ENCODE measurements at regions not wholly inside any gene's neighbourhood (a gene's known extent, or its start where the extent isn't known, plus 50 kb on each side); places are given as distances from the start of the nearest gene placed in this dataset.
"Not testable (repeated sequence)": the region's sequence is repeated elsewhere in the genome, so short reads cannot be mapped to it uniquely, and the experiment has no call there.

- Histone ChIP-seq H3K9ac (ENCODE audit: low read depth, low read length) (no peak overlapping the region), H3K4me1 (ENCODE audit: control insufficient read depth, insufficient read depth, low read length) (no peaks in the 10 kb centered on the region), H3K27me3 (ENCODE audit: control insufficient read depth, insufficient read depth, low read length) (peaks cover 10% of the 10 kb centered on the region), H3K4me2 (ENCODE audit: low read length) (no peak overlapping the region), H3K36me3 (ENCODE audit: insufficient read depth, low read length) (no peaks in the 10 kb centered on the region), H3K4me3 (ENCODE audit: low read length) (no peak overlapping the region), H3K9me3 (replicated peaks; ENCODE audit: low read length) (no peaks in the 10 kb centered on the region)
Observed at GRCh38 chr2:131584380-131584779, 56.7 kb downstream of the CCDC74A start.

GRCh38 chr2:131584940-131585339, 57.3 kb downstream of the CCDC74A start:
- Histone ChIP-seq H3K4me2 (ENCODE audit: low read length) (no peak overlapping the region), H3K27me3 (ENCODE audit: control insufficient read depth, insufficient read depth, low read length) (peaks cover 7% of the 10 kb centered on the region), H3K9ac (ENCODE audit: low read depth, low read length) (no peak overlapping the region), H3K4me3 (ENCODE audit: low read length) (no peak overlapping the region), H3K4me1 (ENCODE audit: control insufficient read depth, insufficient read depth, low read length) (no peaks in the 10 kb centered on the region), H3K9me3 (replicated peaks; ENCODE audit: low read length) (no peaks in the 10 kb centered on the region), H3K36me3 (ENCODE audit: insufficient read depth, low read length) (no peaks in the 10 kb centered on the region)

GRCh38 chr2:131588152-131588873, 60.6 kb downstream of the CCDC74A start:
- Histone ChIP-seq H3K27me3 (ENCODE audit: control insufficient read depth, insufficient read depth, low read length) (no peaks in the 10 kb centered on the region), H3K4me2 (ENCODE audit: low read length) (no peak overlapping the region), H3K4me1 (ENCODE audit: control insufficient read depth, insufficient read depth, low read length) (no peaks in the 10 kb centered on the region), H3K36me3 (ENCODE audit: insufficient read depth, low read length) (no peaks in the 10 kb centered on the region), H3K9me3 (replicated peaks; ENCODE audit: low read length) (no peaks in the 10 kb centered on the region), H3K4me3 (ENCODE audit: low read length) (no peak overlapping the region), H3K9ac (ENCODE audit: low read depth, low read length) (no peak overlapping the region)

- H3K9ac ChIP-seq (ENCODE audit: low read depth, low read length); H3K9me3 ChIP-seq (replicated peaks; ENCODE audit: low read length); H3K27me3 ChIP-seq (ENCODE audit: control insufficient read depth, insufficient read depth, low read length); H3K4me2 ChIP-seq (ENCODE audit: low read length); H3K4me1 ChIP-seq (ENCODE audit: control insufficient read depth, insufficient read depth, low read length); H3K4me3 ChIP-seq (ENCODE audit: low read length); H3K36me3 ChIP-seq (ENCODE audit: insufficient read depth, low read length): not testable (repeated sequence)
Observed at GRCh38 chr2:131589126-131589525, 61.4 kb downstream of the CCDC74A start.

- Histone ChIP-seq H3K36me3 (ENCODE audit: insufficient read depth, low read length) (no peaks in the 10 kb centered on the region), H3K9me3 (replicated peaks; ENCODE audit: low read length) (no peaks in the 10 kb centered on the region), H3K27me3 (ENCODE audit: control insufficient read depth, insufficient read depth, low read length) (no peaks in the 10 kb centered on the region), H3K9ac (ENCODE audit: low read depth, low read length) (no peak overlapping the region), H3K4me2 (ENCODE audit: low read length) (no peak overlapping the region), H3K4me3 (ENCODE audit: low read length) (no peak overlapping the region), H3K4me1 (ENCODE audit: control insufficient read depth, insufficient read depth, low read length) (no peaks in the 10 kb centered on the region)
Observed at GRCh38 chr2:131590366-131590765, 62.7 kb downstream of the CCDC74A start.

- H3K4me1 ChIP-seq (ENCODE audit: control insufficient read depth, insufficient read depth, low read length) = no peaks in the 10 kb centered on the region
- H3K9me3 ChIP-seq (replicated peaks; ENCODE audit: low read length) = no peaks in the 10 kb centered on the region
- H3K27me3 ChIP-seq (ENCODE audit: control insufficient read depth, insufficient read depth, low read length) = no peaks in the 10 kb centered on the region
- no peak overlapping the region for H3K9ac ChIP-seq (ENCODE audit: low read depth, low read length)
- H3K36me3 ChIP-seq (ENCODE audit: insufficient read depth, low read length) = no peaks in the 10 kb centered on the region
- H3K4me2 ChIP-seq (ENCODE audit: low read length) = no peak overlapping the region
- H3K4me3 ChIP-seq (ENCODE audit: low read length) = no peak overlapping the region
Observed at GRCh38 chr2:131590896-131591295, 63.2 kb downstream of the CCDC74A start.

GRCh38 chr2:131596561-131596960, 68.9 kb downstream of the CCDC74A start:
- H3K9ac ChIP-seq (ENCODE audit: low read depth, low read length); H3K27me3 ChIP-seq (ENCODE audit: control insufficient read depth, insufficient read depth, low read length); H3K9me3 ChIP-seq (replicated peaks; ENCODE audit: low read length); H3K4me3 ChIP-seq (ENCODE audit: low read length); H3K4me2 ChIP-seq (ENCODE audit: low read length); H3K4me1 ChIP-seq (ENCODE audit: control insufficient read depth, insufficient read depth, low read length); H3K36me3 ChIP-seq (ENCODE audit: insufficient read depth, low read length): not testable (repeated sequence)

GRCh38 chr2:131602444-131602843, 74.8 kb downstream of the CCDC74A start:
- H3K4me2 ChIP-seq (ENCODE audit: low read length); H3K4me1 ChIP-seq (ENCODE audit: control insufficient read depth, insufficient read depth, low read length); H3K9ac ChIP-seq (ENCODE audit: low read depth, low read length); H3K9me3 ChIP-seq (replicated peaks; ENCODE audit: low read length); H3K4me3 ChIP-seq (ENCODE audit: low read length); H3K36me3 ChIP-seq (ENCODE audit: insufficient read depth, low read length); H3K27me3 ChIP-seq (ENCODE audit: control insufficient read depth, insufficient read depth, low read length): not testable (repeated sequence)

- not testable (repeated sequence) for H3K4me2 ChIP-seq (ENCODE audit: low read length); H3K9ac ChIP-seq (ENCODE audit: low read depth, low read length); H3K36me3 ChIP-seq (ENCODE audit: insufficient read depth, low read length); H3K9me3 ChIP-seq (replicated peaks; ENCODE audit: low read length); H3K4me3 ChIP-seq (ENCODE audit: low read length); H3K27me3 ChIP-seq (ENCODE audit: control insufficient read depth, insufficient read depth, low read length); H3K4me1 ChIP-seq (ENCODE audit: control insufficient read depth, insufficient read depth, low read length)
Observed at GRCh38 chr2:131604652-131605051, 77.0 kb downstream of the CCDC74A start.

GRCh38 chr2:131606366-131606765, 78.7 kb downstream of the CCDC74A start:
- H3K36me3 ChIP-seq (ENCODE audit: insufficient read depth, low read length); H3K4me3 ChIP-seq (ENCODE audit: low read length); H3K9me3 ChIP-seq (replicated peaks; ENCODE audit: low read length); H3K9ac ChIP-seq (ENCODE audit: low read depth, low read length); H3K27me3 ChIP-seq (ENCODE audit: control insufficient read depth, insufficient read depth, low read length); H3K4me2 ChIP-seq (ENCODE audit: low read length); H3K4me1 ChIP-seq (ENCODE audit: control insufficient read depth, insufficient read depth, low read length): not testable (repeated sequence)

- H3K4me1 ChIP-seq (ENCODE audit: control insufficient read depth, insufficient read depth, low read length); H3K4me3 ChIP-seq (ENCODE audit: low read length); H3K9ac ChIP-seq (ENCODE audit: low read depth, low read length); H3K36me3 ChIP-seq (ENCODE audit: insufficient read depth, low read length); H3K4me2 ChIP-seq (ENCODE audit: low read length); H3K27me3 ChIP-seq (ENCODE audit: control insufficient read depth, insufficient read depth, low read length); H3K9me3 ChIP-seq (replicated peaks; ENCODE audit: low read length): not testable (repeated sequence)
Observed at GRCh38 chr2:131607056-131607455, 79.4 kb downstream of the CCDC74A start.

- H3K36me3 ChIP-seq (ENCODE audit: insufficient read depth, low read length); H3K4me1 ChIP-seq (ENCODE audit: control insufficient read depth, insufficient read depth, low read length); H3K4me3 ChIP-seq (ENCODE audit: low read length); H3K27me3 ChIP-seq (ENCODE audit: control insufficient read depth, insufficient read depth, low read length); H3K9me3 ChIP-seq (replicated peaks; ENCODE audit: low read length); H3K4me2 ChIP-seq (ENCODE audit: low read length); H3K9ac ChIP-seq (ENCODE audit: low read depth, low read length): not testable (repeated sequence)
Observed at GRCh38 chr2:131614539-131614938, 86.9 kb downstream of the CCDC74A start.
